Fibroblast of lung (primary cell): ENCODE measurements at regions not wholly inside any gene's neighbourhood (a gene's known extent, or its start where the extent isn't known, plus 50 kb on each side); places are given as distances from the start of the nearest gene placed in this dataset.
A peak's percentile ranks its signal among the peaks of the same experiment; 100 is the strongest.

Source experiments
- DNase-seq, 2 donors: peaks; one replicate each; pipeline versions ENCODE4 v3.0.0 to v3.0.0-alpha.2; 2010; ENCODE audit warnings: low read depth in 2 of 2
- H2AFZ ChIP-seq: 2 replicates; pipeline ENCODE4 v1.5.1; 2012; ENCODE audit warnings: low read length, control low read depth, inconsistent platforms
- H3K27ac ChIP-seq: 2 replicates; pipeline ENCODE4 v1.5.1; 2011; ENCODE audit warnings: low read length, control low read depth; ENCODE audit not compliant: insufficient read depth
- H3K27me3 ChIP-seq: 2 replicates; pipeline ENCODE4 v1.5.1; 2011; ENCODE audit warnings: mild to moderate bottlenecking, low read length; ENCODE audit not compliant: control insufficient read depth, insufficient read depth
- H3K36me3 ChIP-seq: 2 replicates; pipeline ENCODE4 v1.5.1; 2011; ENCODE audit warnings: low read length; ENCODE audit not compliant: control insufficient read depth, insufficient read depth
- H3K4me1 ChIP-seq: 2 replicates; pipeline ENCODE4 v1.5.1; 2011; ENCODE audit warnings: low read length; ENCODE audit not compliant: control insufficient read depth, insufficient read depth; ENCODE audit errors: extremely low read depth
- H3K4me2 ChIP-seq: 2 replicates; pipeline ENCODE4 v1.5.1; 2011; ENCODE audit warnings: low read length, control low read depth; ENCODE audit not compliant: insufficient read depth; ENCODE audit errors: extremely low read depth
- H3K4me3 ChIP-seq, 4 experiments: fragments of 200-600 bp in 1 of 4; sonication (generic) in 1 of 4; replicated peaks in 1 of 4; 2 replicates each; pipeline ENCODE4 v1.5.1; 2011 to 2016; ENCODE audit warnings: low read length in 4 of 4, low read depth in 3 of 4, mild to moderate bottlenecking in 3 of 4, control low read depth in 2 of 4, inconsistent platforms in 1 of 4, mixed read lengths in 1 of 4; ENCODE audit not compliant: insufficient read depth in 1 of 4; ENCODE audit errors: control extremely low read depth in 1 of 4
- H3K79me2 ChIP-seq: 2 replicates; pipeline ENCODE4 v1.5.1; 2012; ENCODE audit warnings: mild to moderate bottlenecking, low read length, inconsistent platforms; ENCODE audit not compliant: control insufficient read depth, insufficient read depth
- H3K9ac ChIP-seq: 2 replicates; pipeline ENCODE4 v1.5.1; 2011; ENCODE audit warnings: mild to moderate bottlenecking, low read length, control low read depth; ENCODE audit not compliant: insufficient read depth
- H3K9me3 ChIP-seq: 2 replicates; pipeline ENCODE4 v1.5.1; 2012; ENCODE audit warnings: low read depth, low read length; ENCODE audit not compliant: control insufficient read depth, insufficient read depth
- H4K20me1 ChIP-seq: 2 replicates; pipeline ENCODE4 v1.5.1; 2011; ENCODE audit warnings: low read length; ENCODE audit not compliant: control insufficient read depth, insufficient read depth; ENCODE audit errors: extremely low read depth
- CTCF ChIP-seq, 2 donors: IDR thresholded peaks in 1 of 2; conservative IDR thresholded peaks in 1 of 2; 1 replicate in 1 of 2; 2 replicates in 1 of 2; pipeline ENCODE4 v1.5.1; 2011 to 2012; ENCODE audit warnings: low read length in 2 of 2, control low read depth in 1 of 2, inconsistent platforms in 1 of 2, low read depth in 1 of 2, mild to moderate bottlenecking in 1 of 2
- EZH2 ChIP-seq: IDR thresholded peaks from 2 replicates; pipeline ENCODE4 v1.5.1; 2012; ENCODE audit warnings: low read length, control low read depth, mild to moderate bottlenecking; ENCODE audit errors: missing control alignments

- Histone ChIP-seq H3K79me2 (no peaks in the 10 kb centered on the region), H3K4me3 (no peak overlapping the region), H2AFZ (no peak overlapping the region), H3K9ac (no peak overlapping the region), H3K4me1 (peaks cover 3% of the 10 kb centered on the region), H4K20me1 (no peaks in the 10 kb centered on the region), H3K36me3 (no peaks in the 10 kb centered on the region), H3K27ac (no peak overlapping the region), H3K9me3 (no peaks in the 10 kb centered on the region), H3K27me3 (no peaks in the 10 kb centered on the region), H3K4me2 (no peak overlapping the region)
- TF ChIP-seq CTCF (conservative IDR thresholded peaks at IDR 0.05 in 1 of 2, IDR thresholded peaks at IDR 0.05 in 1 of 2; ENCODE audit: low read depth in 1 of 2, low read length in 2 of 2): no peak
- TF ChIP-seq EZH2: no peak
- no peak for DNase-seq
Measured at GRCh38 chr14:89634037-89634436, 217.0 kb upstream of the FOXN3 start.

- Histone ChIP-seq H3K79me2 (no peaks in the 10 kb centered on the region), H3K36me3 (no peaks in the 10 kb centered on the region), H3K9ac (no peak overlapping the region), H3K4me2 (no peak overlapping the region), H3K4me1 (peaks cover 3% of the 10 kb centered on the region), H3K4me3 (no peak overlapping the region), H3K9me3 (no peaks in the 10 kb centered on the region), H4K20me1 (no peaks in the 10 kb centered on the region), H2AFZ (no peak overlapping the region), H3K27ac (peak overlapping the region; percentile 43), H3K27me3 (no peaks in the 10 kb centered on the region)
- peak in 1 of 2 donors; percentile 62 for DNase-seq
- no peak for TF ChIP-seq CTCF (conservative IDR thresholded peaks at IDR 0.05 in 1 of 2, IDR thresholded peaks at IDR 0.05 in 1 of 2; ENCODE audit: low read depth in 1 of 2, low read length in 2 of 2)
- TF ChIP-seq EZH2: no peak
Measured at GRCh38 chr14:89630101-89630829, 213.2 kb upstream of the FOXN3 start.

GRCh38 chr14:89629383-89629782, 212.3 kb upstream of the FOXN3 start:
- no peak overlapping the region for H2AFZ ChIP-seq
- H3K9me3 ChIP-seq: no peaks in the 10 kb centered on the region

More at GRCh38 chr14:89629383-89629782, 212.3 kb upstream of the FOXN3 start:
- no peaks in the 10 kb centered on the region for H3K27me3 ChIP-seq
- H3K4me3 ChIP-seq: no peak overlapping the region
- H3K9ac ChIP-seq: no peak overlapping the region
- no peak overlapping the region for H3K27ac ChIP-seq
- H3K36me3 ChIP-seq: no peaks in the 10 kb centered on the region
- DNase-seq: no peak
- H4K20me1 ChIP-seq: no peaks in the 10 kb centered on the region
- no peak for TF ChIP-seq CTCF (conservative IDR thresholded peaks at IDR 0.05 in 1 of 2, IDR thresholded peaks at IDR 0.05 in 1 of 2; ENCODE audit: low read depth in 1 of 2, low read length in 2 of 2)
- no peak for TF ChIP-seq EZH2
- H3K4me2 ChIP-seq: no peak overlapping the region
- H3K79me2 ChIP-seq: no peaks in the 10 kb centered on the region
- peaks cover 3% of the 10 kb centered on the region for H3K4me1 ChIP-seq
